ENCODE measurements at regions not wholly inside any gene's neighbourhood (a gene's known extent, or its start where the extent isn't known, plus 50 kb on each side); places are given as distances from the start of the nearest gene placed in this dataset.
A peak's percentile ranks its signal among the peaks of the same experiment; 100 is the strongest.

DNA sequence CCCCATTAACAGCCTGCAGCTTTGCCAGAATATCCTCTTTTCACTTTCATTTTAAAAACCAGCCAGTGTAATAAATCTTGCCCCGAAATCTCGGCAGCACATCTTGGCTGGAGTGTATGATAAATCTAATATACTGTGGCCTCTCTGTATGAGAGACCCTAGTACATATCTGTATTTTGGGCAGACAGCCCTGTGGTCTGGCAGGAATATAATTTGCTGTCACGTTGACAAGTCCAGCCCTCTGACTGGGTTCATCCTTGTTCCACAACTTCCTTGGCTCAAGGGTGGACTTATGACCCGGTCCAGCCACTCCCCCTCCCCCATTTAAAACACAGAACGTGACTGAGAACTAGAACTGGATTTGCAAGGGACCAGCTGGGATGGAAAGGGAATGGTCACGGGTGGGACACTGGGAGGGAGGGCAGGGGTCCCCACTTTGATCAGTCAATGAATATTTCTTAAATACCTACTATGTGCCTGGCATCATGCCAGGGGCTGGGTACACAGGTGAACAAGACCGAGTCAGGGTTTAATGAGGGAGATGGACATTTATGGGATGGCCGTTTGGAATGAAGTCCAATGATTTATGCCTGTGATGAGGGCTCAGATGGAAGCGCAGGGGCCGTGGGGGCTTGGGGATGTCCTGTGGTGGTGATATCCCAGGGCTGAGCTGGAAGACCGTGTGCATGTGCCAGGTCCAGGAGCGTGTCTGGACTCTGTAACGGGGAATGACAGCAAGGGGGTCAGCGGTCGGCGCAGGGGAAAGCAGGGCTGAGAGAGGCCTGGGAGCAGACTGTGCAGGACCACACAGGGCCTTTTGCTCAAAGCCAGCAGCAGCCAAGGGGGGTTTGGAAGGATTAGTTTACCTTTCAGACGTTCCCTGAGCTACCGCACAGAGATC, 190.5 kb downstream of the PHETA1 start:
- peak in 3 of 4 donors; percentile 42 to 91 (median 82) for DNase-seq

DNA sequence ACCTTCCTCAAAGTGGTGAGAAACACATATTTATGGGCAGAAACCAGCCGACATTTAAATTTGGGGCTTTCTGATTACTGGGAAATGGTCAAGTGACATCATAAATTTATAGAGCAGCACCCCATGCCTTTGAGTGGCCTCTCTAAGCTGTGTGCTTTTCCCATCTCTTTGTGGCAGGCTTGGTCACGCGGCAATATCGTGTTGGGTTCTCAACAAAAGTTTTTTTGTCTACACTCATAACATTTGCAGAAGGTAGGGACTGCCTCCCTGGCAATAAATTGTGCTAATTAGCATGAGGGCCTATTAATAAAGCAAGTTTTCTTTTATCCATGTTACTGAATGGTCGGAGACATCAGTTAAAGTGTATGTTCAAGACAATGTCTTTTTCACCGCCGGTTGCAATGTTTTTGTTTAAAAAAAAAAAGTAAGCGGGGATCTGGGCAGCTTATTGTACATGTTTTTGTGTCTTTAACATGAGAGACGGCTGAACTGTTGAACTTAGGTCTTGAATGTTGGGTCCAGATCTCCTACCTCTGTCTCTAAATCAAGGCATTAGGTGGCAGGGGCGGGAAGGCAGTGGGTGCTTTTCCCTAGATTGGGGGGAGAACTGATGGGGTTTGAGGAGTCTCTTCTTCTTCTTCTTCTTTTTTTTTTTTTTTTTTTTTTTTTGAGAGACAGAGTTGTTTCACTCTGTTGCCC, 193.3 kb downstream of the PHETA1 start:
- H3K36me3 ChIP-seq, result no peaks in the 10 kb centered on the region
- TF ChIP-seq, protein P1, sequence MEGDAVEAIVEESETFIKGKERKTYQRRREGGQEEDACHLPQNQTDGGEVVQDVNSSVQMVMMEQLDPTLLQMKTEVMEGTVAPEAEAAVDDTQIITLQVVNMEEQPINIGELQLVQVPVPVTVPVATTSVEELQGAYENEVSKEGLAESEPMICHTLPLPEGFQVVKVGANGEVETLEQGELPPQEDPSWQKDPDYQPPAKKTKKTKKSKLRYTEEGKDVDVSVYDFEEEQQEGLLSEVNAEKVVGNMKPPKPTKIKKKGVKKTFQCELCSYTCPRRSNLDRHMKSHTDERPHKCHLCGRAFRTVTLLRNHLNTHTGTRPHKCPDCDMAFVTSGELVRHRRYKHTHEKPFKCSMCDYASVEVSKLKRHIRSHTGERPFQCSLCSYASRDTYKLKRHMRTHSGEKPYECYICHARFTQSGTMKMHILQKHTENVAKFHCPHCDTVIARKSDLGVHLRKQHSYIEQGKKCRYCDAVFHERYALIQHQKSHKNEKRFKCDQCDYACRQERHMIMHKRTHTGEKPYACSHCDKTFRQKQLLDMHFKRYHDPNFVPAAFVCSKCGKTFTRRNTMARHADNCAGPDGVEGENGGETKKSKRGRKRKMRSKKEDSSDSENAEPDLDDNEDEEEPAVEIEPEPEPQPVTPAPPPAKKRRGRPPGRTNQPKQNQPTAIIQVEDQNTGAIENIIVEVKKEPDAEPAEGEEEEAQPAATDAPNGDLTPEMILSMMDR (IDR thresholded peaks at IDR 0.05), result no peak
- DNase-seq (no peak), ATAC-seq (no peak)
- H3K4me3 ChIP-seq, result no peak overlapping the region
- intact Hi-C loops (cut with DNase I), result no loop called here
- no peak overlapping the region for H3K27ac ChIP-seq
- no peaks in the 10 kb centered on the region for H3K9me3 ChIP-seq
- peaks cover 0 to 39% of the 10 kb centered on the region in 2 donors for H3K4me1 ChIP-seq
- H3K27me3 ChIP-seq, result peaks cover 0 to 56% of the 10 kb centered on the region in 2 donors

More for the DNA sequence above, 190.5 kb downstream of the PHETA1 start:
- Histone ChIP-seq H3K27me3 (peaks cover 0 to 67% of the 10 kb centered on the region in 2 donors), H3K27ac (no peak overlapping the region), H3K4me1 (peaks cover 0 to 43% of the 10 kb centered on the region in 2 donors), H3K9me3 (no peaks in the 10 kb centered on the region), H3K36me3 (no peaks in the 10 kb centered on the region), H3K4me3 (no peak overlapping the region)
- ATAC-seq, result peak; percentile 61
- intact Hi-C loops (cut with DNase I), result no loop called here
- TF ChIP-seq, protein P1 (IDR thresholded peaks at IDR 0.05), result no peak

GRCh38 chr12:111174961-111175345, 193.9 kb downstream of the PHETA1 start:
- Histone ChIP-seq H3K27me3 (peaks cover 0 to 52% of the 10 kb centered on the region in 2 donors), H3K4me3 (no peak overlapping the region), H3K36me3 (no peaks in the 10 kb centered on the region), H3K27ac (no peak overlapping the region), H3K4me1 (peaks cover 0 to 33% of the 10 kb centered on the region in 2 donors), H3K9me3 (no peaks in the 10 kb centered on the region)
- TF ChIP-seq, protein P1 (IDR thresholded peaks at IDR 0.05), result no peak
- intact Hi-C loops (cut with DNase I), result no loop called here
- peak in 2 of 4 donors; percentile 46 to 62 for DNase-seq
- no peak for ATAC-seq

DNA sequence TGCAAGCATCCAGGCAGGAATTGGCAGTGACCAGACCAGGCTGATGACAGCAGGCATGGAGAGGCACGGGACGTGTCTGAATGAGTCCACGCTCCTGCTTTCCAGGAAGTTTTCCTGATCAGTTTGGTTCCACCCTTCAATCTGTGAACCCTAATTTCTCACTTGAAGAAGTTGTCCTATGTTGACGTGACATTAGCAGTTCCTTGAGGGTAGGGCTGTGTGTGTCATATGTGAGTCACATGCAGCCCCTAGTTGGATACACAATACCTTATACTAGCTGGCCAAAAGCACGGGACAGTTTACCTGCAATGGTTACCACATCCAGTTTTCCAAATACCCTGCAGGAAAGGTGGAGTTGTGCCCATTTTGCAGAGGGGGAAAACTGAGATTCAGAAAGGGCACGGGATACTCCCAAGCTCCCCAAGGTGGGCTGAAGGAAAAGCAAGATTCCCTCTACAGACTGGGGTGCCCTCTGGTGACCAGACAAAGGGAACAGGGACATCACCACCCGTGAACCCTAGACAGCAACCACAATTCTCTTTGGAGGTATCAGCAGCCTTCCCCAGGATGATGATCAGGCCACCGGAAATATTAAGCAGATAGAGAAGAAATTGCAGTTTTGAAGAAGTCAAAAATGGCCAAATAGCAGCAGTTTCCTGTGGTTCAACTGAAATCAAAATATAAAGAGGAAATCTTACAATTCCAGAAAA, 194.5 kb downstream of the PHETA1 start:
- peak; percentile 20 for ATAC-seq

More for the DNA sequence above, 194.5 kb downstream of the PHETA1 start:
- peaks cover 0 to 51% of the 10 kb centered on the region in 2 donors for H3K27me3 ChIP-seq
- DNase-seq, result no peak
- H3K36me3 ChIP-seq, result no peaks in the 10 kb centered on the region
- peaks cover 0 to 29% of the 10 kb centered on the region in 2 donors for H3K4me1 ChIP-seq
- no peaks in the 10 kb centered on the region for H3K9me3 ChIP-seq
- TF ChIP-seq, protein P1 (IDR thresholded peaks at IDR 0.05), result no peak
- H3K4me3 ChIP-seq, result no peak overlapping the region
- intact Hi-C loops (cut with DNase I), result no loop called here
- no peak overlapping the region for H3K27ac ChIP-seq
